H1 (cell line): ENCODE measurements at regions not wholly inside any gene's neighbourhood (a gene's known extent, or its start where the extent isn't known, plus 50 kb on each side); places are given as distances from the start of the nearest gene placed in this dataset.

Source experiments
- CHD2 ChIP-seq: IDR thresholded peaks from 2 replicates; pipeline ENCODE4 v1.6.1; 2012; ENCODE audit warnings: low read length, improper control_type of control experiment
- CTCF ChIP-seq, 3 experiments: IDR thresholded peaks; 1 replicate in 2 of 3; 2 replicates in 1 of 3; pipeline versions ENCODE4 v1.5.1 to v1.6.1; 2011; ENCODE audit warnings: low read length in 3 of 3, mild to moderate bottlenecking in 3 of 3, inconsistent platforms in 2 of 3, low read depth in 1 of 3, moderate library complexity in 1 of 3; ENCODE audit not compliant: insufficient read depth in 1 of 3; ENCODE audit errors: control extremely low read depth in 1 of 3
- EP300 ChIP-seq, 2 experiments: IDR thresholded peaks; 1 replicate in 1 of 2; 2 replicates in 1 of 2; pipeline ENCODE4 v1.6.1; 2011 to 2012; ENCODE audit warnings: low read depth in 2 of 2, low read length in 2 of 2, mild to moderate bottlenecking in 2 of 2, borderline replicate concordance in 1 of 2, inconsistent platforms in 1 of 2, moderate library complexity in 1 of 2
- POLR2AphosphoS5 ChIP-seq: IDR thresholded peaks from 2 replicates; pipeline ENCODE4 v1.6.1; 2011; ENCODE audit warnings: low read depth, low read length
- TAF7 ChIP-seq: optimal IDR thresholded peaks from 2 replicates; pipeline ENCODE3; 2011; ENCODE audit warnings: low read depth, mild to moderate bottlenecking, inconsistent platforms, low read length, moderate library complexity, borderline replicate concordance

DNA sequence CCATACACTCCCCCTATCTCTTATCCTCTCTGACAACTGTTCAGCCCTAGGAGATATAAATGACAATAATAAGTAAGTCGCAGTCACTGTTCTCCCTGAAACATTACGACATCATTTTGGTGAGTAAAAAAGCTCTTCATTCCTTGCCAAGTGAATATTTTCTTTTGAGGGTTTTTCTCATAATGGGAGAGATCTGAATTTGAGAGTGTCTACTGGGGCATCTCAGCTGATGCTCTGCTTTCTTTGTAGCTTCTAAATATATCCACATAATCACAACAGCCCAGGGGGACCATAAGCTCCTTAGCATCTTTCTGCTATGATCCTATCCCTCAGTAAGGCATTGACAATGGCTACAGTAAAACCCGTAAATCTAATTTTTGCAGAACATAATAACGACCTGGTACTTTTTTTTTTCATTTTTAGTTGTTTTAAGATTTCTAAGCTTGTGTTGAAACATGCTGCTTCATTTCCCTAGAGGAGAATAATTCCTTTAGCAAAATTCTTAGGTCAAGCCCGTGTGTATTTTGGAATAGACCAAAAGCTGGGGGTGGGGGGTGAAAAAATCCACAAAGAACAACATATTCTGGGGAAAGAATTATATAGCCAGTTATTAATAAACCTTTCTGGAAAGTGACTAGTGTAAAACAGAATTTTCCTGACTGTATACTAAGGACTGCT is 78.1 kb upstream of the GPM6B start:
- TF ChIP-seq CTCF (IDR thresholded peaks at IDR 0.05; ENCODE audit: control extremely low read depth in 1 of 3, insufficient read depth in 1 of 3, low read depth in 1 of 3, low read length in 3 of 3) = no peak
- no peak for TF ChIP-seq CHD2
- TF ChIP-seq TAF7 = no peak
- TF ChIP-seq POLR2AphosphoS5 = no peak
- no peak for TF ChIP-seq EP300 (IDR thresholded peaks at IDR 0.05; ENCODE audit: borderline replicate concordance in 1 of 2, low read depth in 2 of 2, low read length in 2 of 2)
